Cardiac fibroblast (primary cell): ENCODE measurements at regions not wholly inside any gene's neighbourhood (a gene's known extent, or its start where the extent isn't known, plus 50 kb on each side); places are given as distances from the start of the nearest gene placed in this dataset.
A peak's percentile ranks its signal among the peaks of the same experiment; 100 is the strongest.

Source experiments
- DNase-seq, 2 donors: peaks; one replicate each; pipeline versions ENCODE4 v3.0.0 to v3.0.0-alpha.2; 2010; ENCODE audit warnings: low read depth in 2 of 2
- H3K4me3 ChIP-seq, 2 donors: replicated peaks in 1 of 2; 1 replicate in 1 of 2; 2 replicates in 1 of 2; pipeline ENCODE4 v1.5.1; 2011; ENCODE audit warnings: low read depth in 2 of 2, low read length in 2 of 2, mild to moderate bottlenecking in 2 of 2, moderate library complexity in 1 of 2
- CTCF ChIP-seq: IDR thresholded peaks from one replicate; pipeline ENCODE4 v1.5.1; 2011; ENCODE audit warnings: low read depth, mild to moderate bottlenecking, low read length, inconsistent platforms

GRCh38 chr10:76763376-76763775, 874.2 kb downstream of the KCNMA1 start:
- H3K4me3 ChIP-seq, result no peak overlapping the region
- no peak for TF ChIP-seq CTCF
- no peak for DNase-seq

DNA sequence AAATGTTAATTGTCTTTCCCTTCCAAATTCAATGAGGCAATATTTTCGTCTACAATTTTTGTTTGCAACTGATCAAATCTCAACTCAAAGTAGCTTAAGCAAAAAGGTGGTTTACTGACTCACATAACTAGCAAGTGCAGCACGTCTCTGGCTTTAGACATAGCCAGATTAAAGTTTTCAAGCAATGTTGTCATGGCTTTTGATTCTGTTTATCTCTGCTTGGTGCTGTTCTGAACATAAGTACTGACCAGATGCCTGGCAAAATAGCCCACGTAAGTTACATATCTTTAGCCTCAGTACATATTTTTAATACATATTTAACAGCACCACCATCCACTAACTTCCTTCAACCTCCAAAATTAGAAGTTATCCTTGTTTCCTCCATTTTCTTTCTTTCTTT, 877.9 kb downstream of the KCNMA1 start:
- TF ChIP-seq CTCF, result no peak
- peak in 1 of 2 donors; percentile 0 for DNase-seq
- H3K4me3 ChIP-seq, result no peak overlapping the region

DNA sequence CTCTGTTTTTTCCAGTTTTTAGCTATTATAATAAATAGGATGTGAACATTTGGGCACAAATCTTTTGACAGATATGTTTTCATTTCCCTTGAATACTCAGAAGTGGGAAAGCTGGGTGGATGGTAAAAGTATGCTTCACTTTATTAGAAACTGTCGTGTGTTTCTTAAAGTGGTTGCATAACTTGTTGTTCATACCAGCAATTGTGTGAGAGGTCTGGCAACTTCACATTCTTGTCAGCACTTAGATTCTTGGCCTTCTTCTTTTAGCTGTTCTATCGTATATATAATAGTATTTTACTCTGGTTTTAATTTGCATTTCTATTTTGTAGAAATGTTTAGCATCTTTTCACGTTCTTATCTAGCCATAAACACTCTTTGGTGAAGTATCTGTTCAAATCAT, 894.4 kb downstream of the KCNMA1 start:
- DNase-seq, result peak in 1 of 2 donors; percentile 9
- no peak overlapping the region for H3K4me3 ChIP-seq
- no peak for TF ChIP-seq CTCF

DNA sequence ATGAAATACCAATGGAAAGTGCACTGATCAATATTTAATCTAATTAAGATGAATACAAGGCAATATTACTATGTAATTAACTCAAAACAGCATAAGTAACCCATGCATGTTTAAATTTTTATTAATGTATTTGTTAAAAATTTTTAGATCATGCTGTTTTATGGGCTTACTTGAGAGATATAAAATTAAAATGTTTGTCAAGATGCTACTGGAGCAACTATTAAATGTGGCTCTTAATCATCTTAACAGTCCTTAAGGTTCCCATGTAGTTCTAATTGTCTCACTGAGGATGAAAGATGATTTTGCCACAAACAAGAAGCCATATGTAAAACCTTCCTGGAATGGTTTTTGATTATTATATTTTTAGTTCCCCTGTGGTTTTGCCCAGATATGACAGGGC, 897.1 kb downstream of the KCNMA1 start:
- no peak for DNase-seq
- TF ChIP-seq CTCF, result no peak
- H3K4me3 ChIP-seq, result no peak overlapping the region

DNA sequence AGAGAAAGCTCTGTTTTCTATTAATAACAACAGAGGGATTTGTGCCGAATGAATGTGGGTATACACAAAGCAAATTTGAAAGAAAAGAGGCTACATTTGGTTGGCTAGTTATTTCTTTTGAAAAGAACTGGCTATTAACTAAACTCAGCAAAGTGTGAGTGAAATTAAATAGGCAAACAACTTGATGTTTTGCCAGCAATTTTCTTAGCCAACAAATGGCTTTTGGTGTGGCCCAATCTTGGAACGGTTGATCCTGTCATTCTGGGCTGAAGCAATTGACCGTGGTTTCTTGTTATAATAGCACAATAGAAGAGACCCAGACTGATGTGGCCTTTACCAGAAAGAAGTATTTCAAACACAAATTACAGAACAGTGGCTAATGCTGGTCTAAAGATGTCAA, 898.6 kb downstream of the KCNMA1 start:
- H3K4me3 ChIP-seq, result no peak overlapping the region
- no peak for TF ChIP-seq CTCF
- no peak for DNase-seq

DNA sequence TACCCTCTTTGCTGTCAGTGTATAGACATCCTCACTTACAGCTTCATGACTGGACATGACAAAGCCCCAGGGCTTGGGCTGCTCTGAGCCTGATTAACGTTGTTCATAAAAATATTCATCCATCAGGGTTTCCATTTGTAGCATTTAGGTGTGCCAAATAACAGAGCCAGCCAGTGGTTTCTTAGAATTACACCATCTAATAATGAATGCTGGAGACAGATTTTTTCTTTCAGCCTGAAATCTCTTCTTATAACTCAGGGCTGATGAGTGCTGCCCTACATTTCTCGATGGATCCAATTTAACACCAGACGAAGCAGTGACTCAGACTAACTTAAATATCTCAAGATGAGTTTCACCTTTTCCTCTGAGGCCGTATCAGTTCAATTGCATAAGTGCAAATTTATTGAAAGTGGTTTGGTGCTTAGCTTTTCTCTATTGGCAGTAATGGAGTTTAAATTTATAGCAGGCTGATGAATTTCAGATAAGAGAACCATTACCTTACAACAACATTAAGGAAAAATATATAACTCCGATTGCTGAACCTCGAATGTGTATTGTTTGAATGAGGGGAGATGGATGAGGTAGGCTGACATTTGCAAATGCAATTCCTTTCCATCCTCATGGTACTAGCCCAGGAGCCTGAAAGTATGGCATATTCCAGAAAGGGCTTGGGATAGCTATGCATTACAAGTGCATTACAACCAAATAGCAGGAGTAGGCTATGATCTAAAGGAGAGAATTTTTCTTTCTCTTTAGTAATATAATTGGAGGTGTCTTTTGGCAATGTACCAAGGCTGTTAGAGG, 900.6 kb downstream of the KCNMA1 start:
- no peak for DNase-seq
- no peak for TF ChIP-seq CTCF
- no peak overlapping the region for H3K4me3 ChIP-seq

GRCh38 chr10:76736392-76736791, 901.2 kb downstream of the KCNMA1 start:
- DNase-seq, result no peak
- no peak overlapping the region for H3K4me3 ChIP-seq
- no peak for TF ChIP-seq CTCF
